ENCODE measurements at regions not wholly inside any gene's neighbourhood (a gene's known extent, or its start where the extent isn't known, plus 50 kb on each side); places are given as distances from the start of the nearest gene placed in this dataset.
"Not testable (repeated sequence)": the region's sequence is repeated elsewhere in the genome, so short reads cannot be mapped to it uniquely, and the experiment has no call there.

- ChIA-PET CTCF (no interaction called here), POLR2A (no interaction called here)
- TF ChIP-seq CTCF (IDR thresholded peaks at IDR 0.05; ENCODE audit: insufficient read depth, low read length, missing control alignments), result no peak
- no peak for DNase-seq (ENCODE audit: low read depth, low spot score)
- H3K4me3 ChIP-seq (ENCODE audit: low read depth, low read length), result no peak overlapping the region
These were observed 134.3 kb downstream of the LTN1 start for GRCh38 chr21:28858424-28858823.

DNA sequence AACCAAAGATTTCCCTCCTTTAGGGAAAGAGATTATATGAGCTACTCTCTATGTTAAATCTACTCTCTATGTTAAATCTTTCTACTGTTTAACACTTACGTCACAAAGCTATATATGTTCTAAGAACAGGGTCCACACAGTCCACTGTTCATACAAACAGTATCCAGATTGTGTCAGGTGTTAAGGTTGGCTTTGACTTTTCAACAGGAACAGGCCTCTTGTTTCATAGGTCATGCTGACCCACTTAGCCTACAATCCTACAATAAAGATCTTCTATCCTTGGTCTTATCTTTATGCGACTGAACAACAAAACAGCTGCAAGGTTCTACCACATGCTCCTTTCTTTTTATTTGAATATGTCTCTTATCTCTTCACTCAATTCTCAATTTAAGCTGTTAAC lies 134.9 kb downstream of the LTN1 start:
- no peak for DNase-seq (ENCODE audit: low read depth, low spot score)
- no peak for TF ChIP-seq CTCF (IDR thresholded peaks at IDR 0.05; ENCODE audit: insufficient read depth, low read length, missing control alignments)
- no peak overlapping the region for H3K4me3 ChIP-seq (ENCODE audit: low read depth, low read length)
- ChIA-PET POLR2A (no interaction called here), CTCF (no interaction called here)

DNA sequence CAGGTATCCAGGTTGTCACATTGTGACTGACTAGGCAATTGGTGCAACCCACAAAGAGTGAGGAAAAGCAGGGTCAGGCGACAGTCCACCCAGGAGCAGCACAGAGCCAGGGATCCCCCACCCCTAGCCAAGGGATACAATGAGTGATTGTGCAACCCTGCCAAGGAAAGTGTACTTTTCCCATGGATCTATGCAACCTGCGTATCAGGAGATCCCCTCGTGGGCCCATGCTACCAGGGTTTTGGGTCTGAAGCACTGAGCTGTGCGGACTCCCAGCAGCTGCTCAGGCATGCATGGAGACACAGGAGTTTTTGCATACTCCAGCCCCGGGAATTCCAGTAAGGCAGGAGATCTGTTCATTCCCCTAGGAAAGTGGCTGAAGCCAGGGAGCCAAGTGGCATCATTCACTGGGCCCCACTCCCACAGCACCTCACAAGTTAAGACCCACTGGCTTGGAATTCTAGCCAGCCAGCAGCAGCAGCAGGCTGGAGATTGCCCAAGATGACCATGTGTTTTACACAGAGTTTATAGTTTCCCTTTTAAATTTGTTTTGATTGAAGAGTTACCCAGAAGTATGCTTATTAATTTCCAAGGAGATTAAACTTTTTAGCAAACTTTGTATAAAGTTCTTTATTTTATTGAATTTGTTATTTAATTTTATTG lies 136.0 kb downstream of the LTN1 start:
- no peak for TF ChIP-seq CTCF (IDR thresholded peaks at IDR 0.05; ENCODE audit: insufficient read depth, low read length, missing control alignments)
- H3K4me3 ChIP-seq (ENCODE audit: low read depth, low read length), result no peak overlapping the region
- POLR2A ChIA-PET, result no interaction called here
- CTCF ChIA-PET, result no interaction called here
- no peak for DNase-seq (ENCODE audit: low read depth, low spot score)

DNA sequence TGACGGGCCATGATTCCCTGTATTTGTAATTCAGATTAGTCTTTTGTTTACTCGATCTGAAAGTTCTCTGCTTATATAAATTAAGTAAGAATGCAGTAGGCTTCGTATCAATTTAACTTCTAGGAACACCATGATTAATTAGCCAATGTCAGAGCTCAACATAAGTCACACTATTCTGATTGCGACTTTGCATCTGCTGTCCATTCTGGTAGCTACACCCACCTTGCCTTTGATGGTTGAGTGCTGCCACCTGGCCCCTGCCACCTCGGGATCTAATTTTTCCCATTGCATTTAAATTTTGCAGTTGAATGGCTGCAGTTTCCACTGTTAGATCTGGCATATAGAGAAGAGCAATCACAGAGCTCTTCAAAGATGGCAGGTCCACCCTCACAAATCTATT lies 140.0 kb downstream of the LTN1 start:
- TF ChIP-seq CTCF (IDR thresholded peaks at IDR 0.05; ENCODE audit: insufficient read depth, low read length, missing control alignments), result no peak
- no peak for DNase-seq (ENCODE audit: low read depth, low spot score)
- ChIA-PET CTCF (no interaction called here), POLR2A (interaction anchor here (0.7 kb wide), 1 partner anchor 107 kb away, joined by 3 read pairs; no protein-coding TSS in a partner anchor)
- H3K4me3 ChIP-seq (ENCODE audit: low read depth, low read length), result no peak overlapping the region

DNA sequence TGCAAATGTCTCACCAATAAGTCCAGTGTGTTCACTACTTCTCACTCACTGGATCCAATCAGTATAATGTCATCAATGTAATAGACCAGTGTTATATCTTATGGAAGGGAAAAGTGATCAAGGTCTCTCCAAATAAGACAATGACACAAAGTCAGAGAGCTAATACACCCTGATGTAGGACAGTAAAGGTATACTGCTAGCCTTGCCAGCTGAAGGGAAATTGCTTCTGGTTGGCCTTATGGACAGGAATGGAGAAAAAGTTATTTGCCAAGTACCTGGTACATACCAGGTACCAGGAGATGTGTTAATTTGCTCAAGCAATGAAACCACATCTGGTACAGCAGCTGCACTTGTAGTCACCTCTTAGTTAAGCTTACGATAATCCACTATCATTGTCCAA lies 141.0 kb downstream of the LTN1 start:
- no peak for DNase-seq (ENCODE audit: low read depth, low spot score)
- ChIA-PET CTCF (no interaction called here), POLR2A (no interaction called here)
- no peak for TF ChIP-seq CTCF (IDR thresholded peaks at IDR 0.05; ENCODE audit: insufficient read depth, low read length, missing control alignments)
- no peak overlapping the region for H3K4me3 ChIP-seq (ENCODE audit: low read depth, low read length)

DNA sequence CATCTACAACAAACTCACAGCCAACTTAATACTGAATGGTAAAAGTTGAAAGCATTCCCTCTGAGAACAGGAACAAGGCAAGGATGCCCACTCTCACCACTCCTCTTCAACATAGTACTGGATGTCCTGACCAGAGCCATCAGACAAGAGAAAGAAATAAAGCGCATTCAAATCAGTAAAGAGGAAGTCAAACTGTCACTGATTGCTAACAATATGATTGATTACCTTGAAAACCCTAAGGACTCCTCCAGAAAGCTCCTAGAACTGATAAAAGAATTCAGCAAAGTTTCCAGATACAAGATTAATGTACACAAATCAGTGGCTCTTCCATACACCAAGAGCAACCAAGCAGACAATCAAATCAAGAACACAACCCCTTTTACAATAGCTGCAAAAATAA lies 153.4 kb downstream of the LTN1 start:
- CTCF ChIA-PET; DNase-seq (ENCODE audit: low read depth, low spot score); POLR2A ChIA-PET; H3K4me3 ChIP-seq (ENCODE audit: low read depth, low read length): not testable (repeated sequence)

DNA sequence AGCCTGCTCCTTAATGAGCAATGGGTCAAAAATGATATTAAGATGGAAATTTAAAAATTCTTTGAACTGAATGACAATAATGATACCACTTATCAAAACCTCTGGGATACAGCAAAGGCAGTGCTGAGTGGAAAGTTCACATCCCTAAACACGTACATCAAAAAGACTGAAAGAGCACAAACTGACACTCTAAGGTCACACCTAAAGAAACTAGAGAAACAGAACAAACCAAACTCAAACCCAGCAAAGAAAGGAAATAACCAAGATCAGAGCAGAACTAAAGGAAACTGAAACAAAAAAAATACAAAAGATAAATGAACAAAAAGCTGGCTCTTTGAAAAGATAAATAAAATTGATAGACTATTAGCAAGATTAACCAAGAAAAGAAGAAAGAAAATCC lies 155.3 kb downstream of the LTN1 start:
- CTCF ChIA-PET; POLR2A ChIA-PET; DNase-seq (ENCODE audit: low read depth, low spot score); H3K4me3 ChIP-seq (ENCODE audit: low read depth, low read length): not testable (repeated sequence)

DNA sequence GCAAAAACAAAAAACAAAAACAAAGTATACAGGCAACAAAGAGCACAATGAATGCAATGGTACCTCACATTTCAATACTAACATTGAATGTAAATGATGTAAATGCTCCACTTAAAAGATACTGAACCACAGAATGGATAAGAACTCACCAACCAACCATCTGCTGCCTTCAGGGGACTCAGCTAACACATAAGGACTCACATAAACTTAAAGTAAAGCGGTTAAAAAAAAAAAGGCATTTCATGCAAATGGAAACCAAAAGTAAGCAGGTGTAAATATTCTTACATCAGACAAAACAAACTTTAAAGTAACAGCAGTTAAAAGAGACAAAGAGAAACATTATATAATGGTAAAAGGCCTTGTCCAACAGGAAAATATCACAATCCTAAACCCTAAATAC lies 156.1 kb downstream of the LTN1 start:
- H3K4me3 ChIP-seq (ENCODE audit: low read depth, low read length); DNase-seq (ENCODE audit: low read depth, low spot score); POLR2A ChIA-PET: not testable (repeated sequence)
- CTCF ChIA-PET, result interaction anchor here (1.0 kb wide), 1 partner anchor 10 kb away, joined by 3 read pairs; no protein-coding TSS in a partner anchor

Data from AG04449 (cell line).